Gastroesophageal sphincter (tissue), 4 donors: ENCODE measurements at regions not wholly inside any gene's neighbourhood (a gene's known extent, or its start where the extent isn't known, plus 50 kb on each side); places are given as distances from the start of the nearest gene placed in this dataset.

Experiments used
- ATAC-seq: fragments of 150-250 bp; one replicate; pipeline ENCODE4 v1.9.1; 2016; ENCODE audit warnings: mild to moderate bottlenecking, moderate library complexity
- H3K27ac ChIP-seq, 4 donors: fragments of 200-600 bp; sonication (generic) in 3 of 4; 1 replicate in 3 of 4; 2 replicates in 1 of 4; pipeline ENCODE4 v1.5.1; 2016 to 2019
- H3K27me3 ChIP-seq: fragments of 200-600 bp; sonication (generic); one replicate; pipeline ENCODE4 v1.5.1; 2019
- H3K36me3 ChIP-seq, 2 donors: fragments of 200-600 bp; sonication (generic); one replicate each; pipeline ENCODE4 v1.5.1; 2019; ENCODE audit warnings: control low read depth in 1 of 2
- H3K4me1 ChIP-seq, 3 donors: fragments of 200-600 bp; sonication (generic); 1 replicate in 2 of 3; 2 replicates in 1 of 3; pipeline ENCODE4 v1.5.1; 2016 to 2019; ENCODE audit warnings: control low read depth in 2 of 3
- H3K4me3 ChIP-seq, 2 donors: fragments of 200-600 bp; sonication (generic); one replicate each; pipeline ENCODE4 v1.5.1; 2019; ENCODE audit warnings: mild to moderate bottlenecking in 1 of 2, moderate library complexity in 1 of 2
- H3K9me3 ChIP-seq, 3 donors: fragments of 200-600 bp; sonication (generic); one replicate each; pipeline ENCODE4 v1.5.1; 2017 to 2019; ENCODE audit warnings: control low read depth in 2 of 3
- CTCF ChIP-seq, 4 experiments: fragments of 200-600 bp in 2 of 4; fragments of 450-650 bp in 2 of 4; sonication (generic) in 1 of 4; IDR thresholded peaks; one replicate each; pipeline ENCODE4 v1.5.1; 2017 to 2019; ENCODE audit warnings: antibody characterized with exemption in 4 of 4, mild to moderate bottlenecking in 2 of 4, moderate library complexity in 2 of 4
- EP300 ChIP-seq: sonication (generic); formaldehyde crosslinking; IDR thresholded peaks from one replicate; pipeline ENCODE4 v1.6.1; 2017; ENCODE audit warnings: antibody characterized with exemption, mild to moderate bottlenecking
- POLR2A ChIP-seq, 2 donors: fragments of 450-650 bp; IDR thresholded peaks; one replicate each; pipeline ENCODE4 v1.6.1; 2017; ENCODE audit warnings: antibody characterized with exemption in 2 of 2, mild to moderate bottlenecking in 2 of 2, moderate library complexity in 1 of 2
- POLR2AphosphoS5 ChIP-seq: sonication (generic); formaldehyde crosslinking; IDR thresholded peaks from one replicate; pipeline ENCODE4 v1.6.1; 2017; ENCODE audit warnings: antibody characterized with exemption
- WGBS, 2 donors: methylation state at CpG; one replicate each; pipeline ENCODE4 v1.1.5; 2018; ENCODE audit warnings: low coverage in 1 of 2; 5-methylcytosine and 5-hydroxymethylcytosine counted together

DNA sequence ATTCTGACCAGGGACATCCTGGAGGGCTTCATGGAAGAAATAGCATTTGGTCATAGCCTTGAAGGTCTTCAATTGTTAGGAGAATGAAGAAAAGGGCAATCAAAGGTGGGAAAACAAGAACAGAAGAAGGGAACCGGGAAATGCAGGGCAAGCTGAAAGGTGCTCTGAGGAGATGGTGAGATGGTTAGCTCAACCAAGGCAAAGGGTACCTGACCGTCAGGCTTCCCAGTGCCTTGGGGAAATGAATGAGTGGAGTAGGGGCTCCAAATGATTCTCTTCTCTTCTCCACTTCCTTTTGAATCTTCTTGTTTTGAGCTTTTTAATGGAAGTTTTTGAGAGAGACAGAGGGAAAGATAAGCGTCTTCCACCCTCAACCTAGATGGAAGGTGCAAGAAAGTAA is 155.6 kb upstream of the PWP1 start:
- no peak overlapping the region for H3K27ac ChIP-seq
- ATAC-seq: no peak
- 81 to 94% methylated on average over 3 of the region's 3 CpGs for WGBS, 2 donors
- H3K4me1 ChIP-seq: no peaks in the 10 kb centered on the region
- no peak overlapping the region for H3K4me3 ChIP-seq
- no peak for TF ChIP-seq POLR2A (IDR thresholded peaks at IDR 0.05)
- TF ChIP-seq CTCF (IDR thresholded peaks at IDR 0.05): no peak
- no peak for TF ChIP-seq POLR2AphosphoS5
- no peak for TF ChIP-seq EP300
- H3K36me3 ChIP-seq: no peaks in the 10 kb centered on the region
- no peaks in the 10 kb centered on the region for H3K27me3 ChIP-seq
- H3K9me3 ChIP-seq: peaks cover 0 to 15% (median 0%) of the 10 kb centered on the region in 3 donors

DNA sequence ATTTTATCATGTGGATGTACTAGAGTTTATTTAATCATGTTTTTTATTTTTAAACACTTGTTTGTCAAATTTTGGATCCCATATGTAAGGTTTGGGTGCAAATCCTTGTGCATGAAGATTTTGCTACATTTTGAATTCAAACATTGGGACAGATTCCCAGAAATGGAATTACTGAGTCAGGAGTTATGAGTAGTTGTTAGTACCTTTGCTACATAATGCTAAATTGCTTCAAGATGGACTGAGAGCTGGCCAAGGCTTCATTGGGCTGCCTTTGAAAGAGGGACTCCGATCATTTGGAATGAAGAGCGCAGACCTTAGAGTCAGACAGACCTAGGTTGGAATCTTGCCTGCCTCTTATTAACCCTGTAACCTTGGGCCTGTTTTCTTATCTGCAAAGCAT is 154.9 kb upstream of the PWP1 start:
- no peak overlapping the region for H3K4me3 ChIP-seq
- 73 to 79% methylated on average over 2 of the region's 2 CpGs for WGBS, 2 donors
- H3K27ac ChIP-seq: no peak overlapping the region
- H3K9me3 ChIP-seq: peaks cover 0 to 15% (median 0%) of the 10 kb centered on the region in 3 donors
- H3K36me3 ChIP-seq: no peaks in the 10 kb centered on the region
- TF ChIP-seq CTCF (IDR thresholded peaks at IDR 0.05): no peak
- TF ChIP-seq POLR2AphosphoS5: no peak
- TF ChIP-seq POLR2A (IDR thresholded peaks at IDR 0.05): no peak
- TF ChIP-seq EP300: no peak
- no peaks in the 10 kb centered on the region for H3K4me1 ChIP-seq
- no peaks in the 10 kb centered on the region for H3K27me3 ChIP-seq
- ATAC-seq: no peak

DNA sequence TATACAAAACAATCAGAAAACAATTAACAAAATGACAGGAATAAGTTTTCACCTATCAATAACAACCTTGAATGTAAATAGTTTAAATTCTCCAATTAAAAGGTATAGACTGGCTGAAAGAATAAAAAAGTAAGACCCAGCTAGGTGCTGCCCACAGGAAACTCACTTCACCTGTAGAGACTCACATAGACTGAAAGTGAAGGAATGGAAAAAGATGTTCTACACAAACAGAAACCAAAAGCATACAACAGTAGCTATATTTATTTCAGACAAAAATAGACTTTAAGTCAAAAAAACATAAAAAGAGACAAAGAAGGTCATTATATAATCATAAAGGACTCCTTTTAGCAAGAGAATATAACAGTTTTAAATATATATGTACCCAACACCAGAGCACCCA is 152.4 kb upstream of the PWP1 start:
- Histone ChIP-seq H3K27ac (no peak overlapping the region), H3K27me3 (no peaks in the 10 kb centered on the region), H3K9me3 (peaks cover 0 to 15% (median 0%) of the 10 kb centered on the region in 3 donors), H3K36me3 (no peaks in the 10 kb centered on the region), H3K4me3 (no peak overlapping the region), H3K4me1 (no peaks in the 10 kb centered on the region)
- TF ChIP-seq EP300: no peak
- TF ChIP-seq CTCF (IDR thresholded peaks at IDR 0.05): no peak
- no peak for TF ChIP-seq POLR2A (IDR thresholded peaks at IDR 0.05)
- TF ChIP-seq POLR2AphosphoS5: no peak
- ATAC-seq: no peak

DNA sequence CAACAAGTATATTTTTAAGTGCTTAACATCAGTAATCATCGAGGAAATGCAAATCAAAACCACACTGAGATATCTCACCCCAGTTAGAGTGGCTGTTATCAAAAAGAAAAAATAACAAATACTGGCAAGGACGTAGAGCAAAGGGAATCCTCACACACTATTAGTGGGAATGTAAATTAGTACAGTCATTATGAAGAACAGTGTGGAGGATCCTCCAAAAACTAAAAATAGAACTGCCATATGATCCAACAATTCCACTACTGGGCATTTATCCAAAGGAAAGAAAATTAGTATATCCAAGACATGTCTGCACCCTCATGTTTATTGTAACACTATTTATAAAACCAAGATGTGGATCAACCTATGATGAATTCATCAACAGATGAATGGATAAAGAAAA is 149.0 kb upstream of the PWP1 start:
- Histone ChIP-seq H3K4me1 (no peaks in the 10 kb centered on the region), H3K27me3 (no peaks in the 10 kb centered on the region), H3K9me3 (peaks cover 0 to 15% (median 0%) of the 10 kb centered on the region in 3 donors), H3K4me3 (no peak overlapping the region), H3K27ac (no peak overlapping the region), H3K36me3 (no peaks in the 10 kb centered on the region)
- 22% methylated on average over 2 of the region's 2 CpGs; no CpG with 5 or more reads in 1 of the 2 donors for WGBS, 2 donors
- no peak for TF ChIP-seq POLR2AphosphoS5
- no peak for ATAC-seq

DNA sequence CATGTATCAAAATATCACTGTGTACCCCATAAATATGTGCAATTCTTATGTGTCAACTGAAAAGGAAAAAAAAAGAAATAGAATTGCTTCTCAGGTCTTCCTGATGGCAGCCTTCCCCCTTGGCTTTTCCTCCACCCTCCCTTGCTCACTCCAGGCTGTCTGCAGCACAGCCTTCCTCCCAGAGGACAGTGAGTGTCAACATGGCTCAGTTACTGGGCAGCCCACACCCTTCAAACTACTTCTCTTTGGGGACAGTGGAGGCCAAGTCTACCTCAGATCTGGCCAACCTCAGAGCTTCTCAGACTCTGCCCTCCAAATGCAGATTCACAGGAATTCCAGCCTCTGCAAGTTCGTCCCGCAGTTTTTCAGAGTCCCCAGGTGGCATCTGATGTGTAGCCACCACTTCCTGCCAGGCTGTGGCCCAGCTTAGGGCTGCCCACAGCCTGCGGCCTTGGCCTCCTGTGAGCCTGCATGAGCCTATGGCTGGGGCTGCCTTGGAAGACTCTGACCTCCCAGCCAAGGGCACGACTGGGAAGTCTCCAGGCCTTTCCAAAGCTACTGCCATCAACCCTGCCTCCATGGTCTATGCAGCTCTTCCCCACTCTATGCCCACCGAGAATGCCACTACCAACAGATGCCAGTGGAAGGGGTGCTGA is 148.0 kb upstream of the PWP1 start:
- Histone ChIP-seq H3K27ac (no peak overlapping the region), H3K27me3 (no peaks in the 10 kb centered on the region), H3K4me1 (no peaks in the 10 kb centered on the region), H3K36me3 (no peaks in the 10 kb centered on the region), H3K4me3 (no peak overlapping the region), H3K9me3 (peaks cover 0 to 5% (median 0%) of the 10 kb centered on the region in 3 donors)
- ATAC-seq: no peak
- WGBS, 2 donors: 83% methylated on average over 1 of the region's 5 CpGs; no CpG with 5 or more reads in 1 of the 2 donors
- TF ChIP-seq EP300 (no peak), POLR2AphosphoS5 (no peak), POLR2A (IDR thresholded peaks at IDR 0.05) (no peak), CTCF (IDR thresholded peaks at IDR 0.05) (no peak)
